Muscle of back (tissue), 3 donors: ENCODE measurements at regions not wholly inside any gene's neighbourhood (a gene's known extent, or its start where the extent isn't known, plus 50 kb on each side); places are given as distances from the start of the nearest gene placed in this dataset.
"Not testable (repeated sequence)": the region's sequence is repeated elsewhere in the genome, so short reads cannot be mapped to it uniquely, and the experiment has no call there.

ENCODE experiments used
- DNase-seq, 3 donors: peaks; one replicate each; pipeline versions ENCODE4 v3.0.0 to v3.0.0-alpha.2; 2013

- no peak for DNase-seq
These were observed 323.3 kb upstream of the DUSP10 start for GRCh38 chr1:222065234-222065633.

GRCh38 chr1:222064388-222065211, 322.7 kb upstream of the DUSP10 start:
- DNase-seq = no peak

- DNase-seq = no peak
These were observed 320.8 kb upstream of the DUSP10 start for GRCh38 chr1:222062640-222063039.

- DNase-seq = no peak
These were observed 319.9 kb upstream of the DUSP10 start for GRCh38 chr1:222061711-222062359.

GRCh38 chr1:222060210-222060916, 318.5 kb upstream of the DUSP10 start:
- no peak for DNase-seq

- DNase-seq = no peak
These were observed 316.4 kb upstream of the DUSP10 start for GRCh38 chr1:222058249-222058648.

- no peak for DNase-seq
These were observed 315.3 kb upstream of the DUSP10 start for GRCh38 chr1:222057162-222057561.

- DNase-seq = no peak
These were observed 312.5 kb upstream of the DUSP10 start for GRCh38 chr1:222054416-222054815.

- DNase-seq = no peak
These were observed 312.0 kb upstream of the DUSP10 start for GRCh38 chr1:222053790-222054294.

GRCh38 chr1:222051311-222051710, 309.4 kb upstream of the DUSP10 start:
- DNase-seq = not testable (repeated sequence)

GRCh38 chr1:222049661-222050060, 307.8 kb upstream of the DUSP10 start:
- DNase-seq = not testable (repeated sequence)

GRCh38 chr1:222049176-222049575, 307.3 kb upstream of the DUSP10 start:
- no peak for DNase-seq

- peak in 1 of 3 donors; percentile 66 for DNase-seq
These were observed 306.3 kb upstream of the DUSP10 start for GRCh38 chr1:222048094-222048595.

GRCh38 chr1:222047366-222047765, 305.5 kb upstream of the DUSP10 start:
- no peak for DNase-seq

- DNase-seq = no peak
These were observed 304.9 kb upstream of the DUSP10 start for GRCh38 chr1:222046684-222047263.

GRCh38 chr1:222045786-222046185, 303.9 kb upstream of the DUSP10 start:
- no peak for DNase-seq

- no peak for DNase-seq
These were observed 303.3 kb upstream of the DUSP10 start for GRCh38 chr1:222045236-222045635.

GRCh38 chr1:222043444-222044292, 301.8 kb upstream of the DUSP10 start:
- DNase-seq = peak; percentile 30 to 84 (median 45)

- DNase-seq = peak in 1 of 3 donors; percentile 89
These were observed 300.2 kb upstream of the DUSP10 start for GRCh38 chr1:222042120-222042519.

- DNase-seq = no peak
These were observed 299.1 kb upstream of the DUSP10 start for GRCh38 chr1:222040955-222041354.
